Activated gamma-delta T cell (primary cell): ENCODE measurements at regions not wholly inside any gene's neighbourhood (a gene's known extent, or its start where the extent isn't known, plus 50 kb on each side); places are given as distances from the start of the nearest gene placed in this dataset.
"Not testable (repeated sequence)": the region's sequence is repeated elsewhere in the genome, so short reads cannot be mapped to it uniquely, and the experiment has no call there.

Experiments
- DNase-seq: peaks from one replicate; lab custom pipeline; 2025; lab: John Stamatoyannopoulos, UW

DNA sequence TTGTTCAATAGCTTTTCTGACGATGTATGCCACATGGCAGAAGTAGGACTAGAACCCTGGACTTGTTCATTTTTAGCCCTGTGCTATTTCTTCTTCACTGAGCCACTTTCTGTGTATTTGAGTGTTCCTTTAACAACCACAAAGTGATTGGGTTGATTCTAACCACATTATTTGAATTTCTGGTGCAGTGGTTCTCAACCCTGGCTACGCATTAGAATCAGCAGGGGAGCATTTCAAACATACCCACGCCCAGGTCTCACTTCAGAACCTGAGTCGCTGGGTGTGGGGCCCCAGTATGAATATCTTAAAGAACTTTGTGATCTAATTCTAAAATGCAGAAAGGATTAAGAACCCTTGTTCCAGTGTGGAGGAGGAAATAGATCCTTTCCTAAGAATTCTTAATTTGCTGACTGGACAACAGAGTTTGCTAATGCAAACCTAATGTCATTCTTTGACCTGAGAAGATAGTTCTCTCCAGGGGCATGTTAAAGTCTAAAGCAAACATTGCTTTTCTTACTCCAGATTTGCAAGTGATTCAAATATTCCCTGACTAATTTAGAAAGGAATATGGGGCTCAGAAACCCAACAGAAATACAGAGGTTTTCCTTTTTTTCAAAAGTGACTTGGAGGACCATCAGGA lies 75.4 kb upstream of the GDNF start:
- no peak for DNase-seq

GRCh38 chr5:37909610-37910266 lies 69.9 kb upstream of the GDNF start:
- DNase-seq: not testable (repeated sequence)

- no peak for DNase-seq
Observed at GRCh38 chr5:37906416-37906815, 66.6 kb upstream of the GDNF start.

DNA sequence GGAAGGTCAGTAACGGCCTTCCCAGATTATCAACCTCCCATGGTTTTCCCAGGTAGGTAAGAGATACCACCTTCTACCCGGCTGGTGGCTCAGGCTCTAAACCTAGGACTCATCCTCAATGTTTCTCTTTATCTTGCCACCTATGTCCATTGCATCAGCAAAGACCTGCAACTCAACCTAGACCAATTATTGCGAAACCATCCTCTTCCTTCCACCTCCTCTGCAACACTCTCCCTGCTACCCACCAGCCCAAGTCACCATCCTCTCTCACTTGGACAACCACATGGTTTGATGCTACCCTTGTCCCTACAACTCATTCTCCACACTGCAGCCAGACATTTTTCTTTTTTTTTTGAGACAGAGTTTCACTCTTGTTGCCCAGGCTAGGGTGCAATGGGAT lies 65.4 kb upstream of the GDNF start:
- no peak for DNase-seq

DNA sequence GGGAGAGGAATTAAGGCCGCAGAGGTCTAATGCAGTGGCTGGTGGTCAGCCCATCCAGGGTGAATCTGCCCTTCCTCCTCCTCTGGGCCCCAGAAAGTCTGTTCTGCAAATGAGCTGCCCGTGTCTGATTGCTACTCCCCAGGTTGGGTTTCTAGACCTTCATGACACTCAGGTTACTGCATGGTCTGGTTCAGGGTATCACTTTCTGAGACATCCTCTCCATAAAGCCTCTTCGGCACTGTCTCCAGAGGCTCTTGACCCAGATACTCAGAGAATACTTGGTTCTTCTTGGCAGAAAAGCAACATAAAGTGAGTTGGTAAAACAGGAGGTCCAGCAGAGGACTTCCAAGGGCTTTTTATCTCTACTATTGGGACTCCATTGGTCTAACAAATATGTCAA lies 62.5 kb upstream of the GDNF start:
- no peak for DNase-seq

GRCh38 chr5:37900692-37901091 lies 60.9 kb upstream of the GDNF start:
- DNase-seq: no peak

GRCh38 chr5:37899037-37899436 lies 59.2 kb upstream of the GDNF start:
- no peak for DNase-seq

DNA sequence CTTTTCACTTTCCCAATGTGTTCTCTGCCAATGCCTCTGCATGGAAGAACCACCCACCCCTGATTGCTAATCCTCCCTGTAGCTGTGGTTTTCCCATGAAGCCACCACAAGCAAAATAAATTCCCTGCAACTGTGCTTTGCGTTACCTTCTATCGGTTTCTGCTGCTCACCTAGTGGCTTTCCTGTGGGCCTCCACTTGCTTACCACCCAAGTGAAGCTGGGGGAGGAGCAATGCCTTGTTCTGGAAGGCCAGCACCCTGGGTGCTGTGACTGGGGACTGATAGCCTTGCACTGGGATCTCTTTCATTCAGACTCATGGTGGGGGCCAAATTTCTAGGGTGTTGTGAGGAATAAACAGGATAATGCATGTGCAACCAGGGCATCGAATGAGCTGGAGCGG lies 56.3 kb upstream of the GDNF start:
- DNase-seq: no peak

GRCh38 chr5:37893434-37894134 lies 53.7 kb upstream of the GDNF start:
- no peak for DNase-seq

- DNase-seq: no peak
Observed at GRCh38 chr5:37892586-37892985, 52.7 kb upstream of the GDNF start.

DNA sequence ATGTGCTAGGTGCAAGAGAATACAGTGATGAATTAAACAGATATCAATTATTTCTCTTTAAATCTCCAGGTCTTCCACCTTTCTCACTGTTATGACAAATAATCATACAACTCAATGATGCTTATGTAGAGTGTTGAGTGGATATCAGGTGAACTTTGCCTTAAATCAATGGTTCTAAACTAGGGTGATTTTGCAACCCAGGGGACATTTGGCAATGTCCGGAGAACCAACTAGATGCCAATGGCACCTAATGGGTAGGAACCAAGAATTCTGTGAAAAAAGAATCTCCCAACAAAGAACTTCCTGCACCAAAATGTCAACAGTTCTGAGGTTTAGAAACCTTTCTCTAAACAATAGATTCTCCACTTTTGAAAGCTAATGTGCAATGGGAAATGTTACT lies 52.0 kb upstream of the GDNF start:
- no peak for DNase-seq

DNA sequence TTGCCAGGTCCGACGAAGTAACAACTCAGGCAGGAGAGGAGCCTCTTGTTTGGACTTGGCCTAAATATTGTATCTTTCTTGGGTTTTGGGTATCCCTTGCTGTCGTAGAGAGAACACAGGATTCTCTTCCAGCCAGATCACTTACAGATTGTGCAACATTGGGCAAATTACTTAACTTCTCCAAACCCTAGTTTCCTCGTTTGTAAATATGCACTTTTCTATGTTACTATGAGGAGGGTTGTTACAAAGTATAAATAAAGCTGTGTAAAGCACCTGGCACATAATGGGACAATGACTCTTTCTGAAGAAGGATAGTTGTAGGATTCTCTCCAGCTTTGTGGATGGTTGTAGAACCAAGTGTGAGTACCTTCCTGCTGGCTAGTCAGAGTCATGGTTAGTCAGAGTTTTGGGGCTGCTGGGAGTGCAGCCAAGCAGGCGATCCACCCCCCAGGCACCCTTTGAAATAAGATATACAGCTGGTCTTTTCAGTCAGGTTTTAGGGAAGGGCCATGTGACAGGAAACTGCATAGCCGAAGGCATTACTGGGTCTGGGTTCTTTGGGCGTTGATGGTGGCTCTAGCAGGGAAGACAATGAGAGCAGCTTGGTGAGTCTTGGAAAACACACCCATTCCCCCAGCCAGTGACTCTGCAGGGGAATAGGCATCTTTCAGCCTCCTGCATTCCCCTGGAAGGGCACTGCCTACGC lies 49.9 kb upstream of the GDNF start:
- no peak for DNase-seq
